ENCODE measurements at regions not wholly inside any gene's neighbourhood (a gene's known extent, or its start where the extent isn't known, plus 50 kb on each side); places are given as distances from the start of the nearest gene placed in this dataset.

GRCh38 chr1:19547814-19548213 is 62.5 kb upstream of the CAPZB start (continued):
- TF ChIP-seq TP53 (CRISPR knock-in tag; conservative IDR thresholded peaks at IDR 0.05): no peak
- TF ChIP-seq SNAI1 (CRISPR knock-in tag; IDR thresholded peaks at IDR 0.05; ENCODE audit: borderline replicate concordance): no peak
- TF ChIP-seq ATRX (CRISPR knock-in tag; IDR thresholded peaks at IDR 0.05; ENCODE audit: borderline replicate concordance): no peak
- TF ChIP-seq SMYD3 (CRISPR knock-in tag; IDR thresholded peaks at IDR 0.05): no peak
- TF ChIP-seq TCF7L2 (IDR thresholded peaks at IDR 0.05; ENCODE audit: low read depth, low read length): no peak
- no peak for TF ChIP-seq ZNF256 (CRISPR knock-in tag; conservative IDR thresholded peaks at IDR 0.05)
- TF ChIP-seq ZNF3 (CRISPR knock-in tag; IDR thresholded peaks at IDR 0.05): no peak
- TF ChIP-seq ZNF430 (CRISPR knock-in tag; IDR thresholded peaks at IDR 0.05): no peak

DNA sequence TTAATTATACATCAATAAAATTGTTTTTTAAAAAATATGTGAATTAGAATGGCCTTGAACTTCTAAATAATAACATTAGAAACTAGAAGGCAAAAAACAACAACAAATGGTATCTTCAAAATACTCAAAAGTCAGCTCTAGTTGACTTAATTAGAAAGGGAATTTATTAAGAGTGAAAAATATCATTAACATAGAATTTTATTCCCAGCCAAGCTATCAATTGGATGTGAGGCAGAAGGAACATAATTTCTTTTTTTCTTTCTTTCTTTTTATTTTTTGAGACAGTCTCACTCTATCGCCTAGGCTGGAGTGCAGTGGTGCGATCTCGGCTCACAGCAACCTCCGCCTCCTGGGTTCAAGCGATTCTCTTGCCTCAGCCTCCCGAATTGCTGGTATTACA is 51.2 kb upstream of the CAPZB start:
- TF ChIP-seq ZSCAN31 (CRISPR knock-in tag; IDR thresholded peaks at IDR 0.05; ENCODE audit: low read depth) (no peak), ZNF615 (CRISPR knock-in tag; IDR thresholded peaks at IDR 0.05; ENCODE audit: borderline replicate concordance) (no peak), ZFP1 (CRISPR knock-in tag; IDR thresholded peaks at IDR 0.05) (peak; percentile 71; the same call in 1 of the 2 replicates)
- Histone ChIP-seq H3K27ac (ENCODE audit: extremely low read length, insufficient read depth, low read length) (no peak overlapping the region), H4K20me1 (ENCODE audit: insufficient read depth, low read length) (no peaks in the 10 kb centered on the region), H3K36me3 (replicated peaks in 1 of 2; ENCODE audit: control insufficient read depth in 1 of 2, insufficient read depth in 2 of 2, low read length in 2 of 2) (no peaks in the 10 kb centered on the region), H2AFZ (ENCODE audit: low read length) (no peak overlapping the region), H3K27me3 (ENCODE audit: control insufficient read depth in 1 of 2, insufficient read depth in 2 of 2, low read length in 2 of 2) (no peaks in the 10 kb centered on the region), H3K4me2 (ENCODE audit: low read depth, low read length) (no peak overlapping the region), H3K79me2 (ENCODE audit: insufficient read depth, low read length) (no peaks in the 10 kb centered on the region), H3K9ac (ENCODE audit: insufficient read depth, low read depth, low read length) (no peak overlapping the region), H3K9me3 (ENCODE audit: low read length) (peaks cover 9% of the 10 kb centered on the region; the same call in 1 of the 2 replicates), H3K4me1 (ENCODE audit: insufficient read depth, low read length) (0 out of 2 replicates have a peak, but pooled peaks cover 4% of the 10 kb centered on the region), H3K4me3 (replicated peaks in 1 of 3; ENCODE audit: insufficient read depth in 1 of 3, low read depth in 2 of 3, low read length in 3 of 3) (no peak overlapping the region)
- DNase-seq (ENCODE audit: low spot score) (no peak), ATAC-seq (no peak), FAIRE-seq (no peak)
- ChIA-PET POLR2A (no interaction called here), CTCF (ENCODE audit: low intra/inter-chr PET ratio, low total read pairs) (no interaction called here)
- WGBS (ENCODE audit: low lambda C conversion rate): 80% methylated on average over 6 of the region's 6 CpGs
- in situ Hi-C loops (cut with HindIII; ENCODE audit: extremely low pct_ligation_motif_present, low pct_unique_long_range_greater_than_20kb) (no loop called here), intact Hi-C loops (cut with micrococcal nuclease; ENCODE audit: unreplicated experiment) (no loop called here)
- no TSS peak for BruUV-seq (replicated peaks)
